ENCODE measurements at regions not wholly inside any gene's neighbourhood (a gene's known extent, or its start where the extent isn't known, plus 50 kb on each side); places are given as distances from the start of the nearest gene placed in this dataset.

DNA sequence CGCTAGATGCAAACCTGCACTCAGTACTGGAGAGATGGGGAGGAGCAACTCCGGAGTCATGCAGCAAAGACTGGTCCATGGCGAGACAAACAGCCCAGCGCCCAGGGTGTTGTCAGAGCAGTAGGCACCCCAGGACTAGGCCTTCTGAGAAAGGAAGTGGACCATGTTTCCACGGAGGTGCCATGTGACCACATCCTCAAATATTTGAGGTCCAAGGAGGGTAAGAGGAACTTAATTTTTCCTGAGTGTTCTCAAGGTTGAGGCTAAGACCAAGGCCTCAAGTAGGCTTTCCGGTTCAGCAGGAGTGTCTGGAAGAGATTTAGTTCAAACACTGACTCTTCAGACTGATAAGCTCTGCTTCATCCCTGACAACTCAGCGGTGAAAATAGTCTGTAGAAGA, 186.2 kb downstream of the RHOU start:
- no peak for DNase-seq (ENCODE audit: low read depth)

DNA sequence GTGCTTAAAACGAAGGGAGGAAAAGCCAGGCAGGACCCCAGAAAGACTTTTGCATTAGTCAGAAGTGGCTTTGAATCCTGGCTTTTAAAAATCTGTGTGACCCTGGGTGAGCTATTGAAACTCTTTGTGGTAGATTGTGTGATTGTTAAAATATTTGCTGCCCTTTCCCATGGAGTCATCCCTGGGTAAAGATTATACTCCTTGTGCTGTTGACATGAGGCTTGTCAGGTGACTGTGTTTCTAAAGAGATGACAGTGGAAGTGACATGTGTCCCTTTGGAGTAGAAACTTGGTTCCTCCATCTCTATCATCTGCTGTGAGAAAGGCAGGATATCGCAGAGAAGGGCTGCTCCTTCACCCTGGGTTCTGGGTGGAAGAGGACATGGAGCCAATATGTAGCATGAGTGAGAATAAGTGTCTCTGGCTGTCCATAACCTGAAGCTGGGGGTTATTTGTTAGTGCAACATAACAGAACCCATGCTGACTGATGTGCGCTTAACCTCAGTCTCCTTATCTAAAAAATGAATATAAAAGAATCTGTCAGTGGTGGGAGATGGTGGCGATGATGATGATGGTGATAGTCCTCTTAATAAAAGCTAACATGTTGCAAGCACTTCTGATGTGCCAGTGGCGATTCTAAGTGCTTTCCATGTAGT, 187.6 kb downstream of the RHOU start:
- DNase-seq (ENCODE audit: low read depth) = no peak

DNA sequence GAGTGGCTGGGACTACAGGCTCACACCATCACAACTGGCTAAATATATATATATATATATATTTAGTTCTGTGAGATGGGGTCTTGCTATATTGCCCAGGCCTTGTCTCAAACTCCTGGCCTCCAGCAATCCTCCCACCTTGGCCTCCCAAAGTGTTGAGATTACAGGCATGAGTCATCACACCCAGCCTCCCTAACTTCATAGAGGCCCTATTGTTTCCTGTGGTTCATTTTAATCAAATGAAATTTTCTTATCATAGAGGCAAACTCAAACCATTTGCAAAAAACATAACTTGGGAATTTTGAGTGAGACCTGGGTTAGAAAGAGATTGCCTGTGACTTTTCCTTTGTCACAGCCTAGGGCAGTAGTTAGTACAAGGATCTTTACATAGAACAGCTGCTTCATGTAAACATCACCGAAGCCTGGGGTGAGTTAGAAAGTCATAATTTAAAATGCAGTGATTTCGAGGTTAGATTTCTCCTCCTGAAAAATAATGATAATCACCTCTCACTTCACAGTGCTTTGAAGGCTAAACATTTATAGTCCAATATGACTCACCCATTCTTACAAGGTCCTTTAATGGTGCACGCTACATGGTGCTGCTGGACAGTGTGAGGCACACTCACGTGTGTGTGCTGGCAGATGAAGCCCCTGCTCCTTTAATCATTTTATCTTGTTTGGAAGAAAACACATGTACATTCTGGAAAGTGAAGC, 188.9 kb downstream of the RHOU start:
- no peak for DNase-seq (ENCODE audit: low read depth)

DNA sequence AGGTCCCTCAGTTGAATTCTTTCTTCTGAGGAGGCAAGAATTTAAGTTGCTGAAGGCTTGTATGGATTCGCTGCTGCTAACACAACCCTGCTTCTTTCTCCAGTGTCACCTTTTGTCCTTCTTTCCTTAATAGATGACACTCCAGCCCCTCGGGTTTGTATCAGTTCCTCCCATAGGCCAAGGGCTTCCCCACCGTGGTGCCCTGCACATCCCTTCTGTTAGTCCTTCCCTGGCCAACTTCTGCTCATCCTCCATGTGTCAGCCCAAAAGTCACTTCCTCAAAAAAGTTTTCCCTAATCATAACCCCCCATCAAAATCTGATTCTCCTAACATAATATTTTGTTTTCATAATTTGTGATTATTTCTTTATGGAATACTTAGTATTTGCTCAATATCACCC, 190.4 kb downstream of the RHOU start:
- no peak for DNase-seq (ENCODE audit: low read depth)

DNA sequence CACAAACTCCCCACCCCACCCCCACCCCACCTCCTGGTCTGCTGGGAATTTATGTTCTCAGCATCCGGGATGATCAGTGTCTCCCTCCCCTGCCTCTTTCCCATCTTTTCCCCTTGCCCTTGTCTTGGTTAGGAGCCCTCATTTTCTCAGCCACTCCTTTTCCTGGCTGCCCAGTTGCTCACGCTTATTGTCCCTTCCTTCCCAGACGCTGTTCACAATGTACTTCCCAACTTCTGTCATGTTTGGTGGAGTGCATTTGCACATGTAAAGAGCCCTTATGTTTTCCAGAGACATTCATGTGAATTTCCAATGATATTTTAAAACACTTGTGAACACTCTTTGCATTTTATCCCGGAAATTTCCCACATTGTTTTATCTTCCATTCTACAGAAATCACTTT, 192.1 kb downstream of the RHOU start:
- no peak for DNase-seq (ENCODE audit: low read depth)

DNA sequence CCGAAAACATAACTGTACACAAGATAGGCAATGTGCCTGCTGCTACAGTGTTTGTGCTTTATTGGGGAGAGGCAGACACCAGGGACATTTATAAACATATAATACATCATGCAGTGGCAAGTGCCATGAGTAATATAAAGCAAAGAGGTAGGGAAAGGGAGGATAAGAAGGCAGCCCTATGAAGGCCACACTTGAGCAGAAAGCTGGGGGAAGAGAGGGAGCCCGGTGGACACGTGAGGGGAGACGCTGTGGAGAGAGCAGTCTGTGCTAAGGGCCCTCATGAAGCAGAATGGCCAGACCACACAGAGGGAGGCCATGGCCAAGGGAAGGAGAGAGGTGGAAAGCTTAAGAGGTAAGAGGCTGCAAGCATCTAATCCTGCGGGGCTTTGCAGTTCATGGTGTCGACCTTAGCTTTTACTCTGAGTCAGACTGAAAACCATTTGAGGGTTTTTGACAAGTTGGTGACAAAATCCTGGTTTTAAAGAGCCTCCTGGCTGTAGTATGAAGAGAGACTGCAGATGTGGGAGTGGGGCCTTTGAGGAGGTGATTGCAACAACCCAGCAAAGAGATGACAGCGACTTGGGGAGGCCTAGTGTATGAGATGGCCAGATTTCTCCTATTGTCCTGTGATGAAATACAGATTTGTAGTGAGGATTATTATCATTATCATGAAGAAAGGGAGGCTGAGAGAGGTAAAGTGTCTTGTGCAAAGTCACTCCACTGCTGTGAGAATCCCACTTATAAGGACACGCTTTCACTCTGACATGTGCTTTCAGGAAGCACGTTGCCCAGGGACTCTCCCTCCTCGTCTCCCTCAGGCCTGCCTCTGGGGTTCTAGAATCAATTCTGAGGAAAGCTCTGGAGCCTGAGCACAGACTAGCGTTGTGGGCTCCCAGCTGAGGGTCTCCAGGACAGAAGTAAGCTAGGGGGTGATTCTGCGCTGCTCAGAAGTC, 192.9 kb downstream of the RHOU start:
- no peak for DNase-seq (ENCODE audit: low read depth)

DNA sequence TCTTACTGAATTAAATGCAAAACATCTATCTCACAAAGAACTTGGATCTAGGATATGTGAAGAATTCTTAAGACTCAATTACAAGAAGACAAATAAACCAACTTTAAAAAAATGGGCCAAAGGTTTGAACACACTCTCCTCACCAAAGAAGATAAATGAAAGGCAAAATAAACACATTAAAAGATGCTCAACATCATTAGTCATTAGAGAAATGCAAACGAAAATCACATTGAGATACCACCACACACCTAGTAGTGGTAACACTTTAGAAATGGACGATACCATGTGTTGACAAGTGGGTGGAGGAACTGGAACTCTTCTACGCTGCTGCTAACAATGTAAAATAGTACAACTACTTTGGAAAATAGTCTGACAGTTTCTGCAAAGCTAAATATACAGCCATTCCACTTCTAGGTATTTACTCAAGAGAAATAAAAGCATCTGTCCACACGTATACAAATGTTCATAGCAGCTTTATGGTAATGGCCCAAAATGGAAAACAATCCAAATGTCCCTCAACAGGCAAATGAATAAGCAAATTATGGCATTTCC, 194.3 kb downstream of the RHOU start:
- no peak for DNase-seq (ENCODE audit: low read depth)

DNA sequence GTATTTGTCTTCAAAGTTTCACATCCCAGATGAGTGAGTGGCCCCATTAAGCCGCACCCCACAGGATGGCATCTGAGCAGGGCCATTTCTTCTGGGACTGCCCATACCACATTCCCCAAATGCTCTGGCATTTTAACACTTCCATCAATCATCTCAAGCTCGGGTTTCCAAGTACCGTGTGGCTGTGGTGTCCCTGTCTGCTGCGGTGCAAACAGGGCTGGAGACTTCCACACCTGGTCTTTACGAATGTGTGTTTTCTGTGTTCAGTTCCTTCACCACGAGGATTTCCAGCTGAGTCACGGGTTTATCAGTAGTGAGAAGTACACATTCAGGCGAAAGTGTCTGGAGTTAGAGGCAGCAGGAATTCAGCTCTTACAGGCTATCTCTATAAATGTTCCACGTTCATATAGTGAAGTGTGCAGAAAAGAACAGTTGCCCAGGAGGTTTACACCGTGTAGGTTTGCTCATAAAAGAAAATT, 195.2 kb downstream of the RHOU start:
- no peak for DNase-seq (ENCODE audit: low read depth)

DNA sequence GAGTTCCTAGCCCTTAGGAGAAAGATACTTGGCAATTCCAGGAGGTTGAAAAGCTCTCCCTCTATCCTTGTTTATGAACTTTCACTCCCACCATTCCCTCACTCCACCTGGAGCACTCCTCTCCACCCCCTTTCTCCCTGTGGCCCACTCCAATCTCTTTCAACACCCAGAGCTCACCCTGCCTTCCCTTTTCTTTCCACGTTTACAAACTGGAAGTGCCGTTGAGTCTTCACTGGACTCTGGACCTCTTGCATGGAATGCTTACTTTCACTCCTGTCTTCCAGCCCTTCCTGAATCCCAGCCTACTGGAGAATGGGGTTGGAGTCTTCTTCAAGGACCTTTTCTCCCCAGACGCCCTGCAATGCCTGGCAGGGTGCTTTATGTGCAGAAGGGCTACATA, 198.5 kb downstream of the RHOU start:
- DNase-seq (ENCODE audit: low read depth) = no peak

DNA sequence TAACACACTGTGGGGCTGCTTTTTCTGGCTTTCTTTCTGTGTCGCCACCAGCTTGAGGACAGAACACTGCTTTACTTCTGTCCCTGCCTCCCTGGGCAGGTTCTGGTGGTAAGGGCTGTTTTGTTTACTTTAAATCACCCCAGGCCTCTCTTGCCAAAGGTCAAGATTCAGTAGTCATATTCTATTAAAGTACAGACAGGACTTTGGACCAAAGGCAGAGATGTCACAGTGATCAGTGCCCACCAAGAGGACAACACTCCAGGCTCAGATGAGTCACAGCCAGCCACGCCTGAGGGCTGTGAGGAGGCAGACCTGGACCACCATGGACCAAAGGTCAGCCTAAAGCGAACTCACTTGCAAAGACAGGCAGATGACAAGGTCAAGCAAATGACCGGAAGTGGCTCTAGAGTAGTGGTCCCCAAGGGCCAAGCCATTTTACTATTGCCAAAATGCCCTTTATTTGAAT, 200.0 kb downstream of the RHOU start:
- DNase-seq (ENCODE audit: low read depth) = no peak

DNA sequence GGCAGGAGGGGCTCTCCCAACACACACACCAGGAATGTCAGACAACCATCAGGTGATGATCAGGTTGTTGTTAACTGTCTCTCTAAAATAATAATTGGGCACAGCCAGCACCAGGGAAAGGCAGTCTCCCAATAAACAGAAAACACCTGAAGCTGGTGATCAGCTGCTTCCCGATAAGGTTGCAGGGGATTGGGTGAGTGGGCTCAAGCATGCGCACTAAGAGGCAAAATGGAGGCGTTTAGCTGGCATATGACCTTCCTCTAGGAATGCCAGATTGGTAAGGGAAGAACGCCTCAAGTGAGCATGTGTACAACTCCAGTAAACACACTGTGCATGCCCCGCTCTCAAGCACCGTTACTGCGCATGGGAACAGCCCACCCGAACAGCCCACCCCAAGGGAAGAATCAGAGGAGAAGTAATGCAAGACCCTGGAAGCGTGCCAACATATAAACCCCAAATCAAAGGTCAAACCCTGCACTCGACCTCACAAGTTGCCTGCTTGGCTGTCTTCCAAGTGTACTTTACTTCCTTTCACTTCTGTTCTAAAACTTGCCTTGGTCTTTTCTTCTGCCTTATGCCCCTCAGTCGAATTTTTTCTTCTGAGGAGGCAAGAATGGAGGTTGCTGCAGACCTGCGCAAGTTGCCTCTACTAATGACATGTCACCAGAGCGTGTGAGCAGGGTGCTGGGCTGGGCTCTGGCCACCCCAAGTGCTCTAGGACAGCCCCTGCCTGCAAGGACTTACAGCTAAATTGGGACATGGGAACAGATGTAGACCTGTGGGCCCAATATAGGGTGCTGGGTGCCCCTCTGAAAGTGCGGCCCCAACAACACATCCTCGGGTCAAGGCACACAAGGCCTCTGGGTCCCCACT, 200.8 kb downstream of the RHOU start:
- DNase-seq (ENCODE audit: low read depth) = no peak

DNA sequence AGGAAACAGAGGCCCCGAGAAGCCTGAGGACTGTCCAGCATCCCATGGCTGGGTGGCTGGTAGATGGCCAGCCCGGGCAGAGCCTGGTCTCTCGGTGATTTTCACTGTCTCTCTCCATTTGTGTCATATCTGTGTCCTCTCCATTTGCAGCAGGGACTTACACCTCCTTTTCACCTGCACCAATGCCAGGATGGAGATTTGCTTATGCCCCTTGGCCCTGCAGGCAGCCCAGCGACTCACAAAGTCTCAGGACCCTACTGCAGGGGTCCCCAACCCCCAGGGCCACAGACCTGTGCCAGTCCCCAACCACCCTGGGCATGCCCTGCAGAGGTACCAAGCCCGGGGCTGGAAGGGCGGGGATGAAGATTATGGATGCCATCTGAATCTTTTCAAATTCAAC, 201.6 kb downstream of the RHOU start:
- DNase-seq (ENCODE audit: low read depth) = no peak

DNA sequence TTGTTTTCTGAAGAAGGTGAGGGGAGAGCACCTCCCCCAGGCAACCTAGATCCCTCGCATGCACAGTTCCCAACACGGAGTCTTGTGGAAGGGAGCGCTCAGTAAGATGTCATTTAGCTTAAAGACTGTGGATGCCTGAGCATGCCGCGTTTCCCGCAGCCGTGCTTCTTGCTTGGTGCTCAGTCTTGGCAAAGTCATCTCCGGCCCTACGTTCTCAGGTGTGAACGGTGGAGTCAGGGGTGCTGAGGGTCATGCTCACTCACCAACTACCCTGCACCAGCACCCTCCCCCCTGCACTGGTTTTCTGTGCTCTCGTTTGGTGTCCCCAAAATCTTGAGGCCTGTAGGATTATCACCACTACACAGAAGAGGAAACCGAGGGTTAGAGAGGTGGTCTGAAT, 202.1 kb downstream of the RHOU start:
- no peak for DNase-seq (ENCODE audit: low read depth)

DNA sequence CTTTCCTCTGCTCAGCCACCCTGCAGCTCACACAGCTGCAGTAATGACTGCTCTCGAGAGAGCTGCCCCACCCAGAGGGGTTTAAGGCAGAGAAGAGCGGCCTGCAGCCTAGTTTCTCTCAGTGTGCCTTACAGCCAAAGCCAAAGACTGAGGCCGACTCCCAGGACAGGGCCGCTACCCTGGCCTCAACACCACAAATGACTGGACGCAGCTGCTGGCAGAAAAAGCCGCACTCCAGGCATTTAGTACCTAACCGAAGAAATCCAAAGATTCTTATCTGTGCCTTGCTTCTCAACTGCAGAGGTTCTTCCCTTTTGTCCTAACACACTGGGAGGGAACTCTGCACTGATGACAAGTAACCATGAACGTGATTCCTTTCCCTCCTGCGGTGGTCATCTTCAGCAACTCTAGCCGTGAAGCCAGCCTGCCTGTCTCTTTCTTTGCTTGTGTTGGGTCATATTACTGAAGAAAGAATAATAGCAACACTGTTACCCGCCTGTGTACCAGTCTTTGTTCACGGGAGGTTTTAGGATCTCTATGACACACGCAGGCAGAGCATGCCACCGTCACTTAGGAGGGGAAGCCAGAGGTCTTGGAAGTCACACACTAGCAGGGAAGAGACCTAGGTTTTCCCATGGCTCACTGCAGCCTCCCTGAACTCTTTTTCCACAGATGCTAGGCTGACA, 202.7 kb downstream of the RHOU start:
- no peak for DNase-seq (ENCODE audit: low read depth)

DNA sequence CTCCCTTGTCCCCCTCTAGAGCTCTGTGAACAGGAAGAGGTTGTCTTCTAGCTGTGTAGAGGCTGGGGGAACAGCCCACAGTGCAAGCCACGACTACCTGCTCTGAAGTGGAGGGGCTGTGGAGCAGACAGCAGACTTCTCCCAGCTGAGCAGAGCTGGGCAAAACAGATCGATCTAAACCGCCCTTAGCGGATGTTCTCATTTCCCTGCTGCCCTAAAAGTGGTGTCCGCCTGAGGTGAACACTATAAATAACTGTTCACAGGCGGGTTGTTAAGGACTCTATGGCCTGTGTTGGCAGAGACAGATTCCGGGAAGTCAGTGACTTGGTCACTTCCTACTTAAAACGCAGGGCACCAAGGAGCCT, 203.2 kb downstream of the RHOU start:
- DNase-seq (ENCODE audit: low read depth) = no peak

DNA sequence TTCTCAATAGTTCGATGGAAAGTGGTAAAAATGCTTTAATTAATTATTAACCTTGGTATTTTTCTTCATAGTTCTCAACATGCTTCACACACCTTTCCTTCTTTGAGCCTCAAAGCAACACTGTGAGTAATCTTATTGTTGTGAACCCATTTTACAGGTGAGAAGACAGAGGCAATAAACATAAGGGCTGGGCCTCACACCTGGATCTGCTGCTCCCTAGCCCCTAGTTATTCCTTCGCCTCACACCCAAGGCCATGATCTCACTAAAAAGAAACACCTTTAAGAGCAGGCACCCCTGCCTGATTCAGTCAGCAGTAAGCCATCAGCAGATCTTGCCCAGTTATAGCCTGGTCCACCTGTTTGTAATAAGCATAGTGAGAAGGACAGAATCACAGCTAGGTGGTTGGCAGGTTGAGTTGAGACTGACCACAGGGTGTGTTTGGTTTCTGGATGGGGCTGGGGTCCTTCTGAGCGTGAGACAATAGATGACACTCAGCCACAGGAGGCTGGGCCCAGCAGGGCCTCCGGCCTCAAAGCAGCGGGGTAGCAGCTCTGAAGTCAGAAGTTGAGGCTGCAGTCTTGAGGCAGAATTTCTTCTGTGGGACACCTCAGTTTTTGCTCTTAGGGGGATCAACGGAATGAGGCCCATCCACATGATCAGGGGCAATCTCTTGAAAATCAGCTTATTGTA, 203.9 kb downstream of the RHOU start:
- DNase-seq (ENCODE audit: low read depth) = no peak

DNA sequence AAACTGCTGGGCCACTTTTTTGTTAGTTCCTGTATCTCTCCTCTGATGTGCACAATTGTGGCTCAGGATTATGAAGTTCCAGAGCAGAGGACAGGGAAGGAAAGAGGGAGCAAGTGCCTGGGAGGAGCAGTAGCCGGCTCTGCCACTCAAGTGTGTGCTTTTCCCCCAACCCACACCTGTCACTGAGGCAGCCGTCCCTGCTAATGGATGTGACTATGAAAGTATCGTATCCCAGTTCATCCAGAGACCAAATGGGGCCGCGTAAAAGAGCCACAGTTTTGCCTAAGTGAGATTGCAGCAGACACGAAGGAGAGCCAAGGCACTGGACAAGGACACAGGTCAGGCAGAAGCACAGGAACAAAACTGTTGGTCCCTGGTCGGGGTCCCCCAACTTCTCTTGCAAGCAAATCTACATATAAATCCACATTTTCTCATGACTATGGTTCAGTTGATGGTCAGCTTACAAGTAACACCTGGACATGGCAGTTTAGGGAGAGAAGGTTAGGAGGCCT, 204.7 kb downstream of the RHOU start:
- DNase-seq (ENCODE audit: low read depth) = no peak

DNA sequence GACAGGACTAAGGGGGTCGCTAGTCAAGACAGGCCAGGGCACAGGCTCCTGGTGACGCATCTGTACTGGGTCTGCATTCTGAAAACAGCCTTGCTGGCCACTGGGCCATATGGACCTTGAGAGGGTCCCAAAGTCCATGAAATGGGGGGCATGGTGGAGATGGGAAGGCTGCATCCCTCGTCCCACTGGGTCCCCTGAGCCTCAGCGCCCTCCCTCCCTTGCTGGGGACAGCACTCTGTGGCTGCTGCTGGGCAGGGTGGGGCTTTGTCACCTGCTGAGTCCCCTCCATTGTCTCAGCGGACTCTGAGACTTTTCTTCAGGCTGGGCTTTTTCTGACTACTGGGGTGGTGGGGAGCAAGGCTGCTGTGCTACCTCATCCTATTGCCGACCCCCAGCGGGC, 205.2 kb downstream of the RHOU start:
- no peak for DNase-seq (ENCODE audit: low read depth)

DNA sequence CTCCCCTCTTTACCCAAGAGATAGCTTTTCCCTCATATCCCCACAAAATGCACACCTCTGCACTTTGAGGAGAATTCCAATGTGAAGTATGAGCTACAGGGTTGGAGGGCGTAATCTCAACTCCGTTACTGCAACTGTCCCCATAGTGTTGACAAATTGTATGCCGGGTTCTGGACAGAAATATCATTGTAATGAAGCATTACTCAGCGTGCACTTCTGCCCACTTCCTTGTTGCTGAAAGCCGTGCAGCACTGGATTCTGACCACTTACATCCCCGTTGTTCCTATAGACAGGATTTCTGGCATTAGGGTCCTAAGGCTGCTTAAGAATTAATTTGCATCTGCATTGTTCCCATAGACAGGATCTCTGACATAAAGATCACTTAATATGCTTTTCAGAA, 205.6 kb downstream of the RHOU start:
- no peak for DNase-seq (ENCODE audit: low read depth)

DNA sequence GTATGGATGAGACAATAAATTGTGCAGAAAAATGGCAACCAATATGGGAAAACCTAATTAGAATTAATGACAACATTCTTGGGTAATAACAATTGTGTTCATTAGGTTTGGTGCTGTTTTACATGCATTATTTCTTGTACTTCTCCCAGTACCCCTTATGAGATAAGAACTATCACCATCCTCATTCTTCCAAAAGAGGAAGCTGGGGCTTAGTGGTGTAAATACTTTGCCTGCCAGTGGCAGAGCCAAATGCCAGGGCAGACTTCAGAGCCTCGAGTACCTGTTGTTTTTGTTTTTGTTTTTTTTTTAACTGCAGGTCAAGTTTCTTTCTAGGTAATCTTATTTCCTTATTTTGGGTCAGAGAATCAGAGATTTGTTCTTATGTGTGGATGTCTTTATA, 206.4 kb downstream of the RHOU start:
- no peak for DNase-seq (ENCODE audit: low read depth)
